ENCODE measurements at regions not wholly inside any gene's neighbourhood (a gene's known extent, or its start where the extent isn't known, plus 50 kb on each side); places are given as distances from the start of the nearest gene placed in this dataset.

GRCh38 chr4:11791797-11792196 is 363.1 kb upstream of the HS3ST1 start:
- no peak for TF ChIP-seq SNRNP70 (optimal IDR thresholded peaks at IDR 0.05; ENCODE audit: low read depth, low read length)
- no peak for TF ChIP-seq RUNX1 (IDR thresholded peaks at IDR 0.05; ENCODE audit: low read depth)
- no peak for TF ChIP-seq JUND (IDR thresholded peaks at IDR 0.05; ENCODE audit: borderline replicate concordance, low read depth, low read length)
- no peak for TF ChIP-seq JUND (tag; IDR thresholded peaks at IDR 0.05; ENCODE audit: borderline replicate concordance, low read depth, low read length)
- TF ChIP-seq CTCF (IDR thresholded peaks at IDR 0.05 in 2 of 3, conservative IDR thresholded peaks at IDR 0.05 in 1 of 3; ENCODE audit: insufficient read depth in 2 of 3, low read depth in 1 of 3, low read length in 3 of 3): no peak
- TF ChIP-seq EZH2 (IDR thresholded peaks at IDR 0.05; ENCODE audit: borderline replicate concordance, low read depth, low read length): no peak
- no peak for TF ChIP-seq TAL1 (IDR thresholded peaks at IDR 0.05)
- no peak for TF ChIP-seq SUPT5H (IDR thresholded peaks at IDR 0.05)
- TF ChIP-seq MTF1 (CRISPR knock-in tag; IDR thresholded peaks at IDR 0.05; ENCODE audit: borderline replicate concordance): no peak
- no peak for TF ChIP-seq MAFF (IDR thresholded peaks at IDR 0.05; ENCODE audit: low read length)
- TF ChIP-seq FOXK2 (conservative IDR thresholded peaks at IDR 0.05 in 1 of 2, IDR thresholded peaks at IDR 0.05 in 1 of 2; ENCODE audit: low read depth in 2 of 2): no peak
- TF ChIP-seq MEIS2 (IDR thresholded peaks at IDR 0.05; ENCODE audit: partially characterized antibody): no peak
- TF ChIP-seq CHCHD3 (CRISPR knock-in tag; IDR thresholded peaks at IDR 0.05): no peak
- no peak for TF ChIP-seq ILF3 (IDR thresholded peaks at IDR 0.05; ENCODE audit: borderline replicate concordance)

Measured in K562 (cell line).